Vagina (tissue), 2 donors: ENCODE measurements at regions not wholly inside any gene's neighbourhood (a gene's known extent, or its start where the extent isn't known, plus 50 kb on each side); places are given as distances from the start of the nearest gene placed in this dataset.
"Not testable (repeated sequence)": the region's sequence is repeated elsewhere in the genome, so short reads cannot be mapped to it uniquely, and the experiment has no call there.

Experiments used
- CTCF ChIP-seq, 3 experiments: fragments of 450-650 bp in 2 of 3; fragments of 200-600 bp in 1 of 3; sonication (generic) in 1 of 3; IDR thresholded peaks; one replicate each; pipeline ENCODE4 v1.5.1; 2017 to 2019; ENCODE audit warnings: antibody characterized with exemption in 3 of 3, mild to moderate bottlenecking in 2 of 3, moderate library complexity in 2 of 3
- POLR2A ChIP-seq, 2 donors: fragments of 450-650 bp; IDR thresholded peaks; one replicate each; pipeline ENCODE4 v1.6.1; 2017; ENCODE audit warnings: antibody characterized with exemption in 2 of 2, mild to moderate bottlenecking in 2 of 2, moderate library complexity in 2 of 2

GRCh38 chr6:151696302-151696701 lies 111.2 kb upstream of the ESR1 start:
- not testable (repeated sequence) for TF ChIP-seq CTCF, POLR2A (IDR thresholded peaks at IDR 0.05)
